Tibial nerve (tissue), 4 donors: ENCODE measurements at regions not wholly inside any gene's neighbourhood (a gene's known extent, or its start where the extent isn't known, plus 50 kb on each side); places are given as distances from the start of the nearest gene placed in this dataset.

ENCODE experiments used
- DNase-seq, 2 donors: peaks; one replicate each; pipeline ENCODE4 v3.0.0-alpha.2; 2019; ENCODE audit warnings: low spot score in 2 of 2
- H3K27ac ChIP-seq, 4 donors: fragments of 200-600 bp; sonication (generic) in 3 of 4; one replicate each; pipeline ENCODE4 v1.5.1; 2017 to 2019; ENCODE audit warnings: mild to moderate bottlenecking in 1 of 4
- H3K27me3 ChIP-seq, 2 donors: fragments of 200-600 bp; sonication (generic) in 1 of 2; one replicate each; pipeline versions ENCODE4 v1.5.1 to v1.6.0; 2017 to 2019
- H3K36me3 ChIP-seq, 3 donors: fragments of 200-600 bp; sonication (generic); one replicate each; pipeline ENCODE4 v1.5.1; 2018 to 2019
- H3K4me1 ChIP-seq, 4 donors: fragments of 200-600 bp; sonication (generic) in 3 of 4; one replicate each; pipeline ENCODE4 v1.5.1; 2017 to 2019
- H3K4me3 ChIP-seq, 4 donors: fragments of 200-600 bp; sonication (generic) in 3 of 4; one replicate each; pipeline ENCODE4 v1.5.1; 2017 to 2019; ENCODE audit warnings: mild to moderate bottlenecking in 1 of 4, moderate library complexity in 1 of 4
- H3K9me3 ChIP-seq, 4 donors: fragments of 200-600 bp; sonication (generic) in 3 of 4; one replicate each; pipeline ENCODE4 v1.5.1; 2017 to 2019
- CTCF ChIP-seq, 5 experiments: fragments of 200-600 bp in 3 of 5; fragments of 450-650 bp in 2 of 5; sonication (generic) in 3 of 5; IDR thresholded peaks; one replicate each; pipeline ENCODE4 v1.5.1; 2016 to 2019; ENCODE audit warnings: antibody characterized with exemption in 5 of 5, mild to moderate bottlenecking in 3 of 5, moderate library complexity in 2 of 5
- EP300 ChIP-seq, 2 donors: sonication (generic); formaldehyde crosslinking; IDR thresholded peaks; one replicate each; pipeline ENCODE4 v1.6.1; 2017; ENCODE audit warnings: antibody characterized with exemption in 2 of 2, mild to moderate bottlenecking in 1 of 2
- POLR2A ChIP-seq, 2 donors: fragments of 450-650 bp; IDR thresholded peaks; one replicate each; pipeline ENCODE4 v1.6.1; 2017; ENCODE audit warnings: antibody characterized with exemption in 2 of 2, mild to moderate bottlenecking in 2 of 2, moderate library complexity in 2 of 2
- WGBS, 2 donors: methylation state at CpG; one replicate each; pipeline ENCODE4 v1.1.5; 2018; 5-methylcytosine and 5-hydroxymethylcytosine counted together

GRCh38 chr6:145244349-145245100 lies 490.8 kb downstream of the EPM2A start:
- Histone ChIP-seq H3K4me1 (no peaks in the 10 kb centered on the region), H3K36me3 (no peaks in the 10 kb centered on the region), H3K27ac (no peak overlapping the region), H3K4me3 (no peak overlapping the region), H3K9me3 (no peaks in the 10 kb centered on the region), H3K27me3 (no peaks in the 10 kb centered on the region)
- no peak for DNase-seq
- TF ChIP-seq EP300 (IDR thresholded peaks at IDR 0.05) (no peak), CTCF (IDR thresholded peaks at IDR 0.05) (no peak), POLR2A (IDR thresholded peaks at IDR 0.05) (no peak)
- WGBS, 2 donors: 82 to 85% methylated on average over 3 of the region's 3 CpGs

DNA sequence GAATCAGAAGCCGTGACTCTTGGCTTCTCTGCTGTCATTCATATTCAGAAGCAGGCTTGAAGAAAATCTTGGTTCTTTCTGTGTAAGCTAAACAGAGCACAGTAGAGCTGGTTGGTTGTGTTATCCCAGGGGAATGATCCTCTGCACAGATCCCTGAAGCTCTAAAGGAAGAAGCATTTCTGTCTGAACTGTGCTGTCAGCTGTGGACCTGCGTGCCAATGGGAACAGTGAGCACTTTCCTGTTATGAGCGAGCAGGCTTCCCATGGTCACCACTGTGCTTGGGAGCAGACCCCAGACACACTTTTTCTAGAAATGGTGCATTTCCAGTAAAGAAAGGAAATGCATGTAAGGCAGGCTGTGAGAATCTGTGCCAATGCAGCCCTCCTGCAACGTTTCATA lies 490.2 kb downstream of the EPM2A start:
- H3K4me3 ChIP-seq: no peak overlapping the region
- H3K4me1 ChIP-seq: no peaks in the 10 kb centered on the region
- TF ChIP-seq POLR2A (IDR thresholded peaks at IDR 0.05): no peak
- no peak for TF ChIP-seq CTCF (IDR thresholded peaks at IDR 0.05)
- no peak for TF ChIP-seq EP300 (IDR thresholded peaks at IDR 0.05)
- no peaks in the 10 kb centered on the region for H3K36me3 ChIP-seq
- WGBS, 2 donors: 56 to 59% methylated on average over 4 of the region's 4 CpGs
- DNase-seq: no peak
- H3K9me3 ChIP-seq: no peaks in the 10 kb centered on the region
- H3K27me3 ChIP-seq: no peaks in the 10 kb centered on the region
- no peak overlapping the region for H3K27ac ChIP-seq

- H3K4me1 ChIP-seq: no peaks in the 10 kb centered on the region
- no peaks in the 10 kb centered on the region for H3K27me3 ChIP-seq
- H3K9me3 ChIP-seq: no peaks in the 10 kb centered on the region
- TF ChIP-seq EP300 (IDR thresholded peaks at IDR 0.05): no peak
- TF ChIP-seq CTCF (IDR thresholded peaks at IDR 0.05): no peak
- no peak for TF ChIP-seq POLR2A (IDR thresholded peaks at IDR 0.05)
- no peak overlapping the region for H3K27ac ChIP-seq
- H3K4me3 ChIP-seq: no peak overlapping the region
- DNase-seq: no peak
- WGBS, 2 donors: 47 to 62% methylated on average over 6 of the region's 6 CpGs
- no peaks in the 10 kb centered on the region for H3K36me3 ChIP-seq
Measured at GRCh38 chr6:145247692-145248419, 487.5 kb downstream of the EPM2A start.

DNA sequence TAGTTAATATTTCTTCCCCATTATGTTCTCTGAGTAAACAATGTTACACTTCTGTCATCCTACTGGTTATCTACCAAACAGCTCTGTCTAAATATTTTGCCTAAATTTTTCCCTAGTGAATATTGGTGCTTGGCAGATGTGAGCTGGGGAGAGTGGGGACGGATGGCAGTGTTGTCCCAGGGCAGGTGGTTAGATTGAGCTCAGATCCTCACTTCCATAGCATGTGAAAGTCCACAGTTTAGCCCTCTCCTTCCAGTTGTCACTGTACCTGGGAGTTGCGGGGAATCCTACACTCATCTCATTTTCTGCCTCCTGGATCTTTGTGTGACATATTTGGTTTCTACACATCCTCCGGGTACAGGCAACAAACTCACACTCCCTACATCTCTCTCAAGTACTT lies 484.9 kb downstream of the EPM2A start:
- no peak for TF ChIP-seq CTCF (IDR thresholded peaks at IDR 0.05)
- no peak for TF ChIP-seq EP300 (IDR thresholded peaks at IDR 0.05)
- no peak for TF ChIP-seq POLR2A (IDR thresholded peaks at IDR 0.05)
- H3K27me3 ChIP-seq: no peaks in the 10 kb centered on the region
- H3K4me1 ChIP-seq: no peaks in the 10 kb centered on the region
- WGBS, 2 donors: 70 to 85% methylated on average over 3 of the region's 3 CpGs
- H3K4me3 ChIP-seq: no peak overlapping the region
- no peaks in the 10 kb centered on the region for H3K36me3 ChIP-seq
- H3K27ac ChIP-seq: no peak overlapping the region
- DNase-seq: no peak
- peaks cover 0 to 5% (median 0%) of the 10 kb centered on the region in 4 donors for H3K9me3 ChIP-seq

- no peak for TF ChIP-seq CTCF (IDR thresholded peaks at IDR 0.05)
- no peaks in the 10 kb centered on the region for H3K4me1 ChIP-seq
Measured at GRCh38 chr6:145252737-145253136, 482.6 kb downstream of the EPM2A start.

More at GRCh38 chr6:145252737-145253136, 482.6 kb downstream of the EPM2A start:
- Histone ChIP-seq H3K4me3 (no peak overlapping the region), H3K9me3 (peaks cover 0 to 9% (median 0%) of the 10 kb centered on the region in 4 donors), H3K36me3 (no peaks in the 10 kb centered on the region), H3K27ac (no peak overlapping the region), H3K27me3 (no peaks in the 10 kb centered on the region)
- DNase-seq: no peak
